GM19468 (cell line): ENCODE measurements at regions not wholly inside any gene's neighbourhood (a gene's known extent, or its start where the extent isn't known, plus 50 kb on each side); places are given as distances from the start of the nearest gene placed in this dataset.

Source experiments
- ATAC-seq: cut with Tn5 transposase; IDR thresholded peaks from one replicate; pipeline ENCODE4 v1.9.1; 2021; ENCODE audit warnings: mild to moderate bottlenecking, moderate library complexity, moderate number of reproducible peaks; ENCODE audit not compliant: unreplicated experiment; ENCODE audit errors: extremely low read depth

- no peak for ATAC-seq
Observed at GRCh38 chr6:133743621-133744020, 145.3 kb upstream of the TCF21 start.

GRCh38 chr6:133746417-133746770 is 142.5 kb upstream of the TCF21 start:
- ATAC-seq: no peak

DNA sequence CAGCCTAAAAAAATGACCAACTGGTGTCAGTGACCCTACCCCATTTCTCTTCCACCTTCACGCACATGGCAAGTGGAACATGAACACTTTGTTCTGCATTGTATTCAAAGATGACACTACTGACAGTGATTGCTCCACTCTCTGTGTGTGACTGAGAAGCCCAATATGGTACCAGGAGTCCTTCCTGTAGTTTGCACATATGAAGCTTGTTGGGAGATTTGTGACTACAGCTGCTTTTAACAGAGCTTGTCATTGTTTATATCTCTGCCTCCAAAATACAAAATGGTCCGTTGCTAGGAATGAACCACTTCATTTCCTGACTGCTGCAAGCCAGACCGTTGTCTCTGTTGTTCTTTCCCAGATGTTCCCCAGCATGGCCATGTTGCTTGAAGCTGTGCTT is 140.3 kb upstream of the TCF21 start:
- no peak for ATAC-seq

DNA sequence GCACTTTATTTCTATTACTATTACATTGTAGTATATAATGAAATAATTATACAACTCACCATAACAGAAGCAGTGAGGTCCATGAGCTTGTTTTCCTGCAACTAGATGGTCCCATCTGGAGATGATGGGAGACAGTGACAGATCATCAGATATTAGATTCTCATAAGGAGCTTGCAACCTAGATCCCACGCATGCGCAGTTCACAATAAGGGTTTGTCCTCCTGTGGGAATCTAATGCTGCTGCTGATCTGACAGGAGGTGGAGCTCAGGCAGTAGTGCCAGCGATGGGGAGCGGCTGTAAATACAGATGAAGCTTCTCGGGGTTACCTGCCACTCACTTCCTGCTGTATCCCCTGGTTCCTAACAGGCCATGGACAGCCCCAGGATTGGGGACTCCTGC is 139.5 kb upstream of the TCF21 start:
- ATAC-seq: no peak

GRCh38 chr6:133752129-133752528 is 136.8 kb upstream of the TCF21 start:
- no peak for ATAC-seq

DNA sequence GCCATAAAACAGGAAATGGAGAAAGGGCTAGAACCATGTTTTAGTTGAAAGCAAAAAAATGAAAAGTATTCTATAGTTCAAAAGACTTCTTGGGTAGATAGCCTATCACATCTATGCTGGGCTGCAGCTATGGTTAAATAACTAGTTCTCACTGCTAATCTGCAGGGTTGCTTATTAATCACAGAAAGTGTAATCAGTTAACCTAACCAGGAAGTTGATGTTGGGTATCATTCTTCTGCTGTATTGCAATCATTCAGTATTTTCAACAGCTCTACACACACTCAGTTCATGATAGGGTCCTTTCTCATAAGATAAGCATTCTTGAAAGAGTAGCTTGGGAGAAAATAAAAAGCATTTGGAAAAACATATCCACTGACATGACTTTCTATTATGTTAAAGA is 135.2 kb upstream of the TCF21 start:
- no peak for ATAC-seq

DNA sequence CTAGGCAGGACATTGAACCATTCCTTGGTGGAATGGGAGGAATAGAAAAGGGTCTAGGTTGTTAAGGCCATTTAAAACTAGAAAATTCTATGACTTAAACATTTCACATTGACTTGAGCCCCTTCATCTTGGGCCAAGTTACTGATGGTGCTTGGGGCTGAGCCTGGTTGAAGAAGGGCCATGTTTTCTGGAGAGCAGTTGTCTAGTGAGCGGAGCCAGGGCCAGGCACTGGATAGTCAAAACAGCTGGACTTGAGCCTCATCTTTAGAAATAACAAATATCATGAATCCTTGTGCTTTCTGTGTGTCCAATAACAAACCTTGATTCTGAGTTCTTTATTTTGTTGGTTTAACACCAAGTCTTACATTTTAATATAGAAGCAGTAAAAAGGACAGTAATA is 134.6 kb upstream of the TCF21 start:
- no peak for ATAC-seq

DNA sequence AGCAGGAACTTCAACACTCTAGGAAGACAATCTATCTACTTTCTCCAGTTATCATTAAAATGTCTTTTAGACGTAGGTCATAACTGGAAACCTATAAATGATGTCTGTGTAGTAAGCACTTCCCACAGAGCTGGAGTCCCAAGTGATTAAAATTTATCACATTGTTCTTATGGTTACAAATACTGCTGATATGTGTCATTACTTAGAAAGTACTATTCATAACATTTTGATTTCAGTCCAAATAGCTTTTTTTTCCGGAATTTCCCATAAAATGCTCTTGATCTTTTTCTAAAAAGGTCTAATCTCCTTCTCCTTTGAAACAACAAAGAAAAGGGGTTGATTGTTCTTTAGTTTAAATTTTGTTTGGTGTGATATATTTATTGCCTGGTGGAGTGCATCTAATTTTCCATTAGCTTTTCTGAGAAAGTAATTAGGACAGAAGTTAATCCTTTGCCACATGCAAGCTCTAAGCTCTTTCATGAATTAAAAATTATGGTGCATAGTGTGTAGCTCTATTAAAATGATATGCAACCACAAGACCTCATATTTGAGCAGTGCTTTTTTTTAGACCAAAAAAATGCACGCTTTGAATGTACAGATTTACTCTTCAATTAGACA is 132.7 kb upstream of the TCF21 start:
- ATAC-seq: no peak

DNA sequence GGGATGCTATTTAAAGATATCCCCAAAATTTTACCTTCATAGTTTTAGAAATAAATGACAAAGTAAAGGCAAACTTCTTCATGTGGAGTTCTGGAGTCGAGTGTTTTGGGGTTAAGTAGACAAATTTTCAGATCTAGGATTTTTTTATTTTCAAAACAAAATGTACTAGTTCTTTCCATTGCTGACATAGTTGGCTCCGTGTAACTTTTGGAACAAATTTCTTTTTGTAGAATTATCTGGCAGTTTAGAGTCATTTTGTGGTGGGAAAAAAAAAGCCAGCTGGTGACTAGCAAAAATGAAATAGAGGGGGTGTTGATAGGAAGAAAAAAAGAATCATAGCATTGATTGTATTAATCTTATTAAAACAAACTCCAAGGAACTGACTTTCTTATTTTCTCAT is 131.6 kb upstream of the TCF21 start:
- no peak for ATAC-seq

GRCh38 chr6:133758815-133759335 is 130.0 kb upstream of the TCF21 start:
- no peak for ATAC-seq

- no peak for ATAC-seq
Observed at GRCh38 chr6:133759524-133759923, 129.4 kb upstream of the TCF21 start.

DNA sequence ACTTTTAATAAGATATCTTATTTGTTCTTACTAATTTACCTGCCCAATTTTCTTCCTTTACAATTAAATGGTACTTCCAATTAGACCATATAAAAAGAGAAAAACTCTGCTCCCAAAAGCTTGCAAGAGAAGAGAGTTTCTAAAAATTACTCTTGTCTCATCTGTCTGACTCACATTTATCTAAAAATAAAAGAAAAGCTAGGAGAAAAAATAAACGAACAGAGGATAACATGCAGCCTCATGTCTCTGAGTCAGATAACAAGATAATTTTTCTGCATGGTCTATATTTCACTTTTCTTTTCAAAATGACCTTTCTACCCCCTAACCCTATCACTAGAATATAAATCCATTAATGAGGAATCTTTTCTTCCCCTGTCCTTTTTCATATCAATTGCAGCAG is 127.2 kb upstream of the TCF21 start:
- ATAC-seq: no peak

DNA sequence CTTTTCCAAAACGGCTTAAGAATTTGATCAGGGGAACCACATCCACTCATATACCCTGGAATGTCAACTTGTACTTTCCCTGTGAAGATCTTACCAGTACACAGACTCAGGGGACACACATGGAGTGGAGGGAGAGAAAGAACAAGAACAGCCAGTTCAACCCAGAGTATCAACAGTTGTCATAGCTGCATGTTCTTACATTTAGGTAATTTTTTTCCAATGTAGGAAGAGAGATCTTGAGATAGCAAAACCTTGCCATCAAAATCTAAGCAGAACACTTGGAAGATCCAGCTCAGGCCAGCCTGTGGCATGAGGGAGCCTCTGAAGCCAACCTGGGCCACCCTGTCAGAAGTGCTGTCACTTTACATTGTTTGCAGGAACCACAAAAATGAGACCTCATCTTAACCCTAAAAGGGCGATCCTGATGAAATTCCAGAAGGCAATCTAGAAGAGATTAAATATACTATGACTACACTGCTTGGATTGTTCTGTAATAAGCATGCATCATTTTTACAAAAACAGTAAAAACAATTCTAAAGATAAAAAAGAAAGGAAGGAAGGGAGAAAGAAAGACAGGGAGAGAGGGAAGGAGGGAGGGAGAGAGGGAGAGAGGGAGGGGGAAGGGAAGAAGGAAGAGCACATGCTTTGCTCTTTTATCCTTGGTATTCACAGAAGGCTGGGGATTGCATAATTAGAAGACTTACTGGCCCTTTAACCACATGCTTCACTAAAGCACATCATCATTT is 124.7 kb upstream of the TCF21 start:
- ATAC-seq: no peak

DNA sequence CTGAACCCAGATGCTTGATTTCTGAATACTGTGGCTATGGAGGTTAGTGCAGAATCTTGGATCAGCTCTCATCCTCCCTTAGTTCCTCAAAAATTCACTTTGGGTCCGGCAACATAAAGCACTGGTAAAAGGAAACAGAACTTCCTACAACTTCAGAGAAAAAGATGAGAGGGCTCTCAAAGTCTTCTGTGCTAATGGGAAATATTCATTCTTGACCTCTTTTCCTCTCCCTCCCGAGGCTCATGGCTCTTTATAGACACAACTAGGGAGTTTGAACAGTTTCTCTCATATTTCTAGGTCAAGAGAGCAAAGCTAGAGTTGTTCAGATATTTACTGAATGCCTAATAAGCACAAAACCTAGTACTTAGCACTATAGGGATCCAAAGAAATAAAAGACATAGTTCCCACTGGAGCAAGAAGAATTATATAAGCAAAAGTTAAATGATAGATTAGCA is 124.1 kb upstream of the TCF21 start:
- no peak for ATAC-seq

GRCh38 chr6:133767357-133767970 is 121.4 kb upstream of the TCF21 start:
- ATAC-seq: no peak

- no peak for ATAC-seq
Observed at GRCh38 chr6:133768656-133769295, 120.1 kb upstream of the TCF21 start.

DNA sequence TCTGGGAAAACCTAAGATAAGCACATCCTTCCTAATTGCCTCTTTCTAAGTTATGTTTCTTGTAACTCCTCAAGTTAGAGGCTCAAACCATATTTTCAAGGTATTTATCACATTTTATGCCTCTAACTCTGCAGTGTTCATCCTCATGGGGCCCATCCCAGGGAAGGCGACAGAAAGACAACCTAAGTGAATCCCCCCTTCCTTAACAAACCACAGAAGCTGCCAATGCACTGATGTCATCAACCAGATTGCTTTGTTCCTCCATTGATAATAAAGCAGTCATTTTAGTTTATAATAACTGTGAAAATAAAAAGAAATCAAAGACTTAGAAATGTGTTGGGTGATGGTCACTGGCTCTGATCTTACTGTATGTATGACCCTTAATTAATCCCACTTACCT is 119.5 kb upstream of the TCF21 start:
- no peak for ATAC-seq

DNA sequence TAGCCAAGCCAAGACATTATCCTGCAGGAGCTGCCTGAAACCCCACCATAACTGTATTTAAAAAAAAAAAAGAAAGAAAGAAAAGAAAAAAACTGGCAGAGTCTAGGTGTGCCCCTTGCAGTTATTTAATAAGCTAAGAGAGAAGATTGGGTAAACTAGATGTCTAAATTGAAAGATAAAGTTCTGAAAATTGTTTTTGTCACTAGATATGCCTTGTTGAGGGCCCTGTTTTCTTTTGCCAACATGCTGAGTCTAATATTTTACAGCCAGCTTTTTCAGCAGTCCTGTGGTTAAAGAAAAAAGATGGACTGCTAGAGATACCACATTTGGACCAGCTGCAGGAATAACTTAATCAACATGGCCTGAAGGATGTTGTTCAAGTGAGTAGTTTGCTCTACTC is 116.3 kb upstream of the TCF21 start:
- ATAC-seq: no peak

- ATAC-seq: no peak
Observed at GRCh38 chr6:133773776-133774175, 115.1 kb upstream of the TCF21 start.

DNA sequence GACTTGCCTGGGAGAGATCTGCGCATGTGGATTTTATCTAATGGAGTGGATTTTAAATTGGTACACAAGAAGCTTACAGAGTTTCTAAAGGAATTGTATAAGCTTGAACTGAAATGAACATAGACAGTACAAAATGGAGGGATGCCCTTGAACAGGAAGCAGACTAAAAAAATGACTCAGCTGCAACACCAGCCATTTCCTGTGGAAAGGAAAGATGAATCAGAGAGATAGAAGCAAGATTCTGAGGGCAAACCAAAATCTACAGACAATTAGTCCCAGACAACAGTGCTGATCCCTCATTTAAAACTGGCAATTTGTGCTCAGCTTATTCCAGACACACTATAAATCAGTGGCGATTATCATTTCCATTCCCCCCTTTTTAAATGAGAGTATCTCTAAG is 114.6 kb upstream of the TCF21 start:
- ATAC-seq: no peak
